WI38 (cell line): ENCODE measurements at regions not wholly inside any gene's neighbourhood (a gene's known extent, or its start where the extent isn't known, plus 50 kb on each side); places are given as distances from the start of the nearest gene placed in this dataset.

Source experiments
- H3K4me3 ChIP-seq: 2 replicates; pipeline ENCODE4 v1.5.1; 2011; ENCODE audit warnings: low read depth, mild to moderate bottlenecking, control low read depth, low read length
- TF ChIP-seq, protein P1 (sequence below): IDR thresholded peaks from 2 replicates; pipeline ENCODE4 v1.5.1; 2012; ENCODE audit warnings: low read depth, mild to moderate bottlenecking, control low read depth, low read length

DNA sequence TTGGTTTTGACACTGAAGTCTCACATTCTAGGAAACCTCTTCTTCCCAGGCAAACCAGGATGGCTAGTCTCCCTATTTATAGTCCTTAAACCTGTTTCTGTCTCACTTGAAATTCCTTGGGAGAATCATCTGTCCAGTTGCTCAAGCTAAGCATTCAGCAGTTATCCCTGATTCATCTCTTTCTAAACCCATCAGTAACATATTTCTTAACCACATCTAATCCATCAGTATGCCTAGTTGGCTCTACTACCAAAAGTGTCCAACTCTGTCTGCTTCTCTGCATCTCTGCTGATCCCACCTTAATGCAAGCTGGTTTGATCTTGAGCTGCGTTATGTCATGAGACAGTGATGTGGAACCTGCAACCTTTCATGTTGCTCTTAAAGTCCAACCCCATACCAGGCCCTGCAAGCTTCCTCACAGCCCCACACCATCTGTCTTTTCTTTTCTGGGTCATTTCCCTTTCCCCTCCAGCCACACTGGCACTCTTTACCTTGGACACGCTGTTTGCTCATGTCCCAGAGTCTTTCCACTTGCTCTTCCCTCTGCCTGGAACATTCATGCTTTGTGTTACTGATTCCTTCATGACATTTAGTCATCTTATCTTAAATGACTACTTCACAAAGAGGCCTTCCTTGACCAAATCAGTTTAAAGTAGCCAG is 380.8 kb upstream of the RGS6 start:
- TF ChIP-seq, protein P1, sequence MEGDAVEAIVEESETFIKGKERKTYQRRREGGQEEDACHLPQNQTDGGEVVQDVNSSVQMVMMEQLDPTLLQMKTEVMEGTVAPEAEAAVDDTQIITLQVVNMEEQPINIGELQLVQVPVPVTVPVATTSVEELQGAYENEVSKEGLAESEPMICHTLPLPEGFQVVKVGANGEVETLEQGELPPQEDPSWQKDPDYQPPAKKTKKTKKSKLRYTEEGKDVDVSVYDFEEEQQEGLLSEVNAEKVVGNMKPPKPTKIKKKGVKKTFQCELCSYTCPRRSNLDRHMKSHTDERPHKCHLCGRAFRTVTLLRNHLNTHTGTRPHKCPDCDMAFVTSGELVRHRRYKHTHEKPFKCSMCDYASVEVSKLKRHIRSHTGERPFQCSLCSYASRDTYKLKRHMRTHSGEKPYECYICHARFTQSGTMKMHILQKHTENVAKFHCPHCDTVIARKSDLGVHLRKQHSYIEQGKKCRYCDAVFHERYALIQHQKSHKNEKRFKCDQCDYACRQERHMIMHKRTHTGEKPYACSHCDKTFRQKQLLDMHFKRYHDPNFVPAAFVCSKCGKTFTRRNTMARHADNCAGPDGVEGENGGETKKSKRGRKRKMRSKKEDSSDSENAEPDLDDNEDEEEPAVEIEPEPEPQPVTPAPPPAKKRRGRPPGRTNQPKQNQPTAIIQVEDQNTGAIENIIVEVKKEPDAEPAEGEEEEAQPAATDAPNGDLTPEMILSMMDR: no peak
- no peak overlapping the region for H3K4me3 ChIP-seq

DNA sequence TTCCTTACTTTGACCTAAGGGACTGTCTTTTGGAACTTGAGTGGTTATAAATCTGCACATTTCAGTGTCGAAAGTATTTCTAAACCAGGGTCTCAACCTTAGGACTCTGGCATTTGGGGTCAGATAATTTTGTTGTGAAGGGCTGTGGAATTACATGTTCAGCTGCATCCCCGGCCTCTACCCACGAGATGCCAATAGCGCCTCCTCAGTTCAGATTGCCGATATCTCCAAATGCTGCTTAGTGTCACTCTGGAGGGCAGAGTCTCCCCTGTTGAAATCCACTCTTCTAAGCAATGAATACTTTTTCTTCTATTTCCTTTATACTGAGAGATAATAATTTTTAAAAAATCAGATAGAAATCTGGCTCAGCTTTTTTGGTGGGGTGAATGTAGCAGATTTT is 379.4 kb upstream of the RGS6 start:
- TF ChIP-seq, protein P1: no peak
- no peak overlapping the region for H3K4me3 ChIP-seq

DNA sequence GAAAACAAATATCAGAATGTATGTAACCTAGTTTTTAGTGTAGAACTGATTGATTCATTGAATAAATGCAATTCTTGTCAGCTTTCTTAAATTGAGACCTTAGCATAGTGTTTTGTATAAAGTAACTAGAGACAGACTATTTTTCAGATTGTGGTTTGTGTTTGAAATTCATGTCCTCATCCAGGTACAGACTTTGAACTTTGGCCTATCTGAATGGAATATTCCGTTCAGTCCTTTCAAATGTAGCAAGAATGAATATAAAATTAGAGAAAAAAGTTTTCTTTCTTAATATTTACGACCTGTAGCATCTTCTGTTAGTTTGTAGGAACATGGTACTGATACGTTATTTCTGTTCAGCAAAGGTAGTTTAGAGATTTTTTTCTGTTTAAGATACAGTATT is 378.4 kb upstream of the RGS6 start:
- TF ChIP-seq, protein P1: no peak
- no peak overlapping the region for H3K4me3 ChIP-seq

DNA sequence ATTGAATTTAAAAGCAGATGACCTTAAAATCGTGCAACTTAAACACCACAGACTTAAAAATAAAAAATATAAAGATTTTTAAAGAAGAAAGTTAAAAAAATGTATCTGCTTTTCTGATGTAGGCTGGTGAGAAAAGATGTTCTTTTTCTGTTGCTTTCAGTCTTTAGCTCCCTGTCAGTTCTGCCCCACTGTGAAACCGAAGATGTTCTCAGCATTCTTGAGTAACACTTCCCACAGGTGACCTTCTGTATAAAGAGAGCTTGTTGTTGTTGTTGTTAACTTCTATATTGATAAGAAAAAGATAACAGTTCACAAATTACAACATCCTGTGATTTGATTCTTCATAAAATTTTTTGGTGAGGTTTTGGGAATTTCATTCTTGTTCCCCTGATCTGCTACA is 377.9 kb upstream of the RGS6 start:
- TF ChIP-seq, protein P1: no peak
- H3K4me3 ChIP-seq: no peak overlapping the region

DNA sequence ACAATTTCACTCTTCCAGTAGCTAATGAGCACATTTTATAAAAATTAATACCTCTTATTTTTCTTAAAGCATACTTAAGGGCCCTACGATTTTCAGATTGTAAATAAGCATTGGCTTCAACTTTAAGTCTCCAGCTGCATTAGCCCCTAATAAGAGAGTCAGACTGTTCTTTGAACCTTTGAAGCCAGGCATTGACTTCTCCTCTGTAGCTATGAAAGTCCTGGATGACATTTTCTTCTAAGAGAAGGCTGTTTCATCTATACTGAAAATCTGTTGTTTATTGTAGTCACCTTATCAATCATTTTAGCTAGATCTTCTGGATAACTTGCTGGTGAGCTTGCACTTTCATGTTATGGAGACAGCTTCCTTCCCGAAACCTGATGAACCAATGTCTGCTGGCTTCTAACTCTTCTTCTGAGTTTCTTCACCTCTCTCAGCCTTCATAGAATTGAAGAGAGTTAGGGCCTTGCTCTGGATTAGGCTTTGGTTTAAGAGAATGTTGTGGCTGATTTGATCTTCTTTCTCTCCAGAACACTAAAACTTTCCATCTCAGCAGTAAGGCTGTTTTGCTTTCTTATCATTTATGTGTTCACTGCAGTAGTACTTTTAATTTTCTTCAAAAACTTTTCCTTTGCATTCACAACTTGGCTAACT is 377.1 kb upstream of the RGS6 start:
- TF ChIP-seq, protein P1: no peak
- no peak overlapping the region for H3K4me3 ChIP-seq

DNA sequence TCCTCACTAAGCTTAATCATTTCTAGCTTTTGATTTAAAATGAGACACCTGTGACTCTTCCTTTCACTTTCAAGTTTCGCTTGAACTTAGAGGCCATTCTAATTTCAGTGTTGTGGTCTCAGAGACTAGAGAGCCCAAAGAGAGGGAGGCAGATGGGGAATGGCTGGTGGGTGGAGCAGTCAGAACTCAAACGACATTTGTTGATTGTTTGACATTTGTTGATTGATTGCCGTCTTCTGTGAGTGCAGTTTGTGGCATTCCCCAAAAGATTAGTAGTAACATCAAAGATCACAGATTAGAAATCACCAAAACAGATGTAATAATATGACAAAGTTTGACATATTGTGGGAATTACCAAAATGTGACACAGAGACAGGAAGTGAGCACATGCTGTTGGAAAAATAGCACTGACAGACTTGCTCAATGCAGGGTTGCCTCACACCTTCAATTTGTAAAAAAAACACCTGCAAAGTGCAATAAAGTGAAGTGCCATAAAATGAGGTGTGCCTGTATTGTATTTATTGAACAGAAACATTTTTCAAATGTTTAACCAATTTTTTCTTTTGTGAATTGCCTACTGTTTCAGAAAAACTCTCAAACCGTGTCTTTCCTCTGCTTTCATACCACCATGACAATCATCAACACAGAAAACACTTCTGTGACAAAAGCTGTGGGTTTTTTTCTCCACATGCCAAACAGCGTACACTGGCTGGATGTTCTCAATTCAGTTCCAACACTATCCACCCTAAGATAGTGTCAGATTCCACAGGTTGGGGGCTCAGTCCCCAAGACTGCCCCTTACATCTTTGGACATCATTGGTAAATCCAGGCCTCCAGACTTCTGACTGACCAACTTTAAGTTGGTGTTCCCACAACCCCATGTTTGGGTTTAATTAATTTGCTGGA is 376.3 kb upstream of the RGS6 start:
- TF ChIP-seq, protein P1: no peak
- H3K4me3 ChIP-seq: no peak overlapping the region
